Activated T-cell treated with anti-CD3 and anti-CD28 coated beads for 24 hours (primary cell): ENCODE measurements at regions not wholly inside any gene's neighbourhood (a gene's known extent, or its start where the extent isn't known, plus 50 kb on each side); places are given as distances from the start of the nearest gene placed in this dataset.
A peak's percentile ranks its signal among the peaks of the same experiment; 100 is the strongest.
"Not testable (repeated sequence)": the region's sequence is repeated elsewhere in the genome, so short reads cannot be mapped to it uniquely, and the experiment has no call there.

Experiments
- DNase-seq: peaks from one replicate; pipeline ENCODE4 v3.0.0-alpha.2; 2020; ENCODE audit warnings: low read depth

DNA sequence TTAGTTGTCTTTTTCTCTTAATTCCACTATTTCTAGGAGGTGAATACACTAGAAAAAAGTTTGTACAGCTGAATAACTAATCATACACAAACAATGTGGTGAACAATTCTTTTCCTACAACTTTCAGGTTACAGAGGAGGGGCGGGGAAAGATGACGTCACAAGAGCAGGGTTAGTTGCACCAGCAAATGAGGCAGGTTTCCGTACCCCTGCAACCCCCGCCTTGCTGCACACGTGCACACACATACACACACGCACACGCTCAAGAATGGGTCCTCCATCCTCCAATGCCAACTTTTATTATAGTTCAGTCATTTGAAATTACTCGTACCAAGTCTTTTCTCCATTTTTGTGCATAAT lies 122.8 kb downstream of the ARL4C start:
- DNase-seq = no peak

DNA sequence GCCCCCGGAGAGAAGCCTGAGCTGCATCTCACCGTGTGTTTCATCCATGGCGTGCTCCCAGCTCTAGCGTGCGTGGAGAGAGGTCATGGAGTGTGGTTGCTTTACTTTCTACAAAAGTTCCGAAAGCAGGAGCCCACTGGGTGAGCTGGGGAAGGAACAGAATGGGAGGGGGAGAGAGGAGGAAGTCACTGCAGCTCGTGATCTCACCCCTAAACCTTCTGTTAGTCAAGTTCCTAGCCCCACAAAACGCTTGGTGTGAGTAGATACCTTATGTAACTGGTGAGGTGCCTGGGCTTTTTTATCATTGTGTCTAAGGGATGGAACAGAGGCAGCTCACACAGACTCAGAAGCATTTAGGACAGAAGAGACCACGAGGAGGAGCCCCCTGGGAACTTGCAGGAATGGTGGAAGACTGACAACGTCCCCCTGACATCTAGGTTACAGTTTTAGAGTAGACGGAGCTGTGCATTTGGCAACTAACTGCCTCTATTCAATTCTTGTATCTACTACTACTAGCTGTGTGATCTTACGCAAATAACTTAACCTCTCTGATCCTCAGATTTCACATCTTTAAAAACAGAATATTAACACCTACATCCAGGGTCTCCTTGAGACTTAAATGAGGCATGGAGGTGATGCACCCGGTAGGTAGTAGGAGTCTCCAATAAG lies 123.3 kb downstream of the ARL4C start:
- DNase-seq = no peak

DNA sequence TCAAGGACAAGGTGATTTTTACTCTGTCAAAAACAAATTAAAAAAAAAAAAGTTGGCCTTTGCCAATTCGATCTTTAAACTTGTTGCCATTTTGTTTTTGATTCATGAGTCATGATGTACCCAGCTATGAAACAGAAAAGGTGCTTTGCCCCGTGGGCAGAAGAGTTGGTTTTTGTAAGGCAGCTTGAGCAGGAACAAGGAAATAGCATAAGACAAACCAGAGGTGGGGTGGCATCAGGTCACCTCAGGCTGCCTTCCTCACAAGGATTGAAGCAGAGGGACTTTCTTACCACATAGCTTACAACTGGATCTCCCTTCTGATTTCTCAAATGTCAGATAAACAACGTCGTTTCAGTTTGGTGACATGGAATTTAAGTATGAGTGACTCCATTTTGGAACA lies 123.8 kb downstream of the ARL4C start:
- DNase-seq = no peak

DNA sequence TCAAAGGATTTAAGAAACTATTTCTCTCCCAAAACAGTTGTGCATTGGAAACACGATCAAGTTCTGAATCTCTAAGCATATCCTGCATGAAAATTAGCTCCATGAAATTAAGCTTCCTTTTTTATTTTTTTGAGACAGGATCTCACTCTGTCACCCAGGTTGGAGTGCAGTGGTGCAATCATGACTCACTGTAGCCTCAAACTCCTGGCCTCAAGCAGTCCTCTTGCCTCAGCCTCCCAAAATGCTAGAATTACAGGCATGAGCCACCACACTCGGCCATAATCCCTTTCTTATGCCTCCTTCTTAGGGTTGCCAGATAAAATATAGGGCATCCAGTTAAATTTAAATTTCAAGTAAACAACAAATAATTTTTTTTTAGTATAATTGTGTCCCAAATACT lies 124.4 kb downstream of the ARL4C start:
- DNase-seq = no peak

DNA sequence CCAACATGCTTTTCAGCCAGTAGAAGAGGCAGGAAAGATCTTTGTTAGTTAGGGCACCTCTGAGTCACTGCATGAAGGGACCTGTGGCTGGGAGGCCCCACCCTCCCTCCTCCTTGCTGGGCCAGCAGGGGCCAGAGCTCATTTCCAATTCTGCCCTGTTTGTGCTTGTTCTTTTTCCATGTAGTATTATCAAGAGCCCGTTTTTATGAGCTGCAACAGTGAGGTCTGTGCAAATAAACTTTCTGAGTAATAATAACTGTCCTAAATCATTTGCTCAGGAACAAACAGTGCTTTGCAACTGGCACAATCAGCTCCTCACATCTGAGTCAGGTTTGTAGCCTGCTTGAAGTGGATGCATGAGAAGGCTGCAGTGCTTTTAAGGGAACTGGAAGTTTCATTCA lies 128.0 kb downstream of the ARL4C start:
- DNase-seq = peak; percentile 16

DNA sequence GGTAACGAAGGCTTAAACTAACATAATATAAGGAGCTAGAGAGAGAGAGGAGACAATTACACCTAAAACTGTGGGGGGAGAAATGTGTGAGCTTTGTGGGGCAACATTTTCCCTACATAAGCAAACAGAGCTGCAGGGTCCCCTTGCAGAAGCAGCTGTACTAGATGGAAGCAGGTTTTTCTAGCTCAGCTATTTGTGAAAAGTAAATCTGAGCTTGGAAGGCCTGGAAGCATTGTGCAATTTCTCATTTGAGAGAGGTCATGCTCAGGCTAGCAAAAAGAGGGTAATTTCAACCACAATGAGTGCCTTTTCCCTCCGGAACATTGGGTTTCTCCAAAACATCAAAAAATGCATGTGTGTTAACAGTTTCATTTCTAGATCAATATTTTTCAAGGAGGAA lies 130.0 kb downstream of the ARL4C start:
- no peak for DNase-seq

DNA sequence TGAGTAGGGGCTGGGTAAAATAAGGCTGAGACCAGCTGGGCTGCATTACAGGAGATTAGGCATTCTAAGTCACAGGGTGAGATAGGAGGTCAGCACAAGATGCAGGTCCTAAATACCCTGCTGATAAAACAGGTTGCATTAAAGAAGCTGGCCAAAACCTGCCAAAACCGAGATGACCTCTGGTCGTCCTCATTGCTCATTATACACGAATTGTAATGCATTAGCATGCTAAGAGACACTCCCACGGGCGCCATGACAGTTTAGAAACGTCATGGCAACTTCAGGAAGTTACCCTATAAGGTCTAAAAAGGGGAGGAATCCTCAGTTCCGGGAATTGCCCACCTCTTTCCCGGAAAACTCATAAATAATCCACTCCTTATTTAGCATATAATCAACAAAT lies 132.2 kb downstream of the ARL4C start:
- no peak for DNase-seq

DNA sequence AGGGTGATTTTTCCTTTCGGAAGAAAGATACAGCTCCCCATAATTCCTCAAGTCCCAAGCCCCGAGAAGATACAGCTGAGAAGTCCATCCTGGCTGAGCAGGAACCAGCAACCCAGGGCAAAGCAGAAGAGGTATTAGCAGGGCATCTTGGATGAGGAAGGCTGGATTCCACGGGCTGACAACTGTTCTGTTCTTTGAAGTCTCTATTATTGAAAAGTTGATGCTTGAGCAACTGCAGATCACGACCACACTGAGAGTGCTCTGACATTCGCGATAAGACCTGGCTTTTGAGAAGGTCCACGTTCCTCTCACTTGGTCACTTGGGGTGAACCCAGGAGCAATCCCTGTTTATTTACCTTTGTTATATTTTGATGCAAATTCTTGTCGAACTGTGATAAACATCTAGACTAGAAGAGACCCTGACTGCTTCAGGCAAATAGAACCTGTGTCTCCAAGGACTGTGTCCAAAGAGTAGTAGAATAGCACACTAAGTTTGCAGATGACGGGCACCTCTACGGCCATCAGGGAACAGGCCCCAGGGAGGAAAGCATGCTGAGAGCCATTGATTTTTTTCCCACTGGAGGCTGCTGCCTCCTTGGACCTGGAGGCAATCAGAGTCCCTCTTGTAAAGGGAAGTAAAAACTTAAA lies 133.1 kb downstream of the ARL4C start:
- no peak for DNase-seq

DNA sequence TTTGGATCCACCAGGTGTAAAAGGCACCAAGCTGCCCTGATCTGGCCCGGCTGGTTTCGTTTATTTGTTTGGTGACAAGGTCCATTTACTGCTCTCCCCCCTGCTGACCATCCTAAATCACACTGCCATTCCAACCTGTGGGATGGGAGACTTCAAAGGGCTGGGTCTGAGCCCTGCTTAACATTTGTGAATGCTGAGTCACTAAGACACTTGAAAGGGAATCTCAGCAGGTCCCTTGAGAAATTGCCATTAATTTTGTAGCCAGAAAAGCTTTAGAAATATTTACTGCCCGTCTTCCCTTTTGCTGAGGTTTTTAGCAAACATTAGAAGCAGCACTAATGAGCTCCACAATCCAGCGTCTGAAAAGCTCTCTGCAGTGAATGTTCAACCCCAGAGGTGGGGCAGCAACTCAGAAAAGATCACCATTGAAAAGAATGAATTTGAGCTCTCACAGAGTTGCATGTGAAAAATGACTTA lies 133.8 kb downstream of the ARL4C start:
- no peak for DNase-seq

DNA sequence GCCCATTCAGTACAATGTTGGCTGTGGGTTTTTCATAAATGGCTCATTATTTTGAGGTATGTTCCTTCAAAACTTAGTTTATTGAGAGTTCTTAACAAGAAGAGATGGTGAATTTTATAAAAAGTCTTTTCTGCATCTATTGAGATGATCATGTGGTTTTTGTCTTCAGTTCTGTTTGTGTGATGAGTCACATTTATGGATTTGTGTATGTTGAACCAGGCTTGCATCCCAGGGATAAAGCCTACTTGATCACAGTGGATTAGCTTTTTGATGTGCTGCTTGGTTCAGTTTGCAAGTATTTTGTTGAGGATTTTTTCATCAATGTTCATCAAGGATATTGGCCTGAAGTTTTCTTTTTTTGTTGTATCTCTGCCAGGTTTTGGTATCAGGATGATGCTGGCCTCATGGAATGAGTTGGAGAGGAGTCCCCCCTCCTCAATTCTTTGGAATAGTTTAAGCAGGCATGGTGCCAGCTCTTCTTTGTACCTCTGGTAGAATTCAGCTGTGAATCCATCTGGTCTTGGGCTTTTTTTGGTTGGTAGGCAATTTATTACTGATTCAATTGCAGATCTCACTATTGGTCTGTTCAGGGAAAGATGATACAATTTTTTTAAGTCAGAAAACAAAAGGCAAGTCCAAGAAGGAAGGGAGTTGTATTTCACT lies 136.4 kb downstream of the ARL4C start:
- DNase-seq = not testable (repeated sequence)

DNA sequence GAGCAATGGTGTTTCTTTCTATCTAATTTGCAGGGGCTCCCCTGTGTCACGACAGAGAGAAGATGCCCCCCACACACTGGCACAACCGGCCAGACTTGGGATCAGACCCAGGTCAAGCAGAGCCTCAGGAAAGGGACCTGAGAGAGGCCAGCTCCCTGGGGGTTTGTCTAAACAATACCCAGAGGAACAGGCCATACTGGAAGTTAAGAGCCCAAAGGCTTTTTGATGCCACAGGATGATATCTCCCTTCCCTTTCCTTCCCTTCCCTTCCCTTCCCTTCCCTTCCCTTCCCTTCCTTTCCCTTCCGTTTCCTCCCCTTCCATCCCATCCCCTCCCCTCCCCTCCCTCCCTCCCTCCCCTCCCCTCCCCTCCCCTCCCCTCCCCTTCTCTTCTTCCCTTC lies 139.2 kb downstream of the ARL4C start:
- DNase-seq = no peak

DNA sequence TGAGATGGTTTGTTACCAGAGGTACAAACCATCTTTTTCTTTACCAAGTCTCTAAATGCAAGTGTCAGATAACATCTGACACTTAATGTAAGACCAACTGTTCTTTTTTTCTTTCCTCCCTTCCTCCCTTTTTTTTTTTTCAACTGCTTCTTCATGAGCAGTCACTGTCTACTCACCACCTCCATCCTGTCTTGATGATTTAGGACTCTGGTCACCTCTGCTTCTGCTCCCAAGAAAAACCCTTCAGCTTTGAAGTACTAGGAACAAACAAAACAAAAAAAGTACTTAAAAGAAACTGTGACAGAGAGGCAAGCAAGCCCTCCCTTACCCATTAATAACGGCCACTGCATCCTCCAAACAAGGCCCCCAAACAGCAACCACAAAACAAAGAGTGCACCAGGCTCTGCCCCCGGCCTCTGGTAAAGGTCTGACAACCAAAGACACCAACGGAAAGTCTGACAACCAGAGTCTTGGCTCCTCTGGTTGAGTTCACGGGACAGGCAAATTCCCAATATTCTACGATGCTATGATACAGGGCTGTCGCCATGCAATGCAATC lies 141.0 kb downstream of the ARL4C start:
- DNase-seq = no peak

DNA sequence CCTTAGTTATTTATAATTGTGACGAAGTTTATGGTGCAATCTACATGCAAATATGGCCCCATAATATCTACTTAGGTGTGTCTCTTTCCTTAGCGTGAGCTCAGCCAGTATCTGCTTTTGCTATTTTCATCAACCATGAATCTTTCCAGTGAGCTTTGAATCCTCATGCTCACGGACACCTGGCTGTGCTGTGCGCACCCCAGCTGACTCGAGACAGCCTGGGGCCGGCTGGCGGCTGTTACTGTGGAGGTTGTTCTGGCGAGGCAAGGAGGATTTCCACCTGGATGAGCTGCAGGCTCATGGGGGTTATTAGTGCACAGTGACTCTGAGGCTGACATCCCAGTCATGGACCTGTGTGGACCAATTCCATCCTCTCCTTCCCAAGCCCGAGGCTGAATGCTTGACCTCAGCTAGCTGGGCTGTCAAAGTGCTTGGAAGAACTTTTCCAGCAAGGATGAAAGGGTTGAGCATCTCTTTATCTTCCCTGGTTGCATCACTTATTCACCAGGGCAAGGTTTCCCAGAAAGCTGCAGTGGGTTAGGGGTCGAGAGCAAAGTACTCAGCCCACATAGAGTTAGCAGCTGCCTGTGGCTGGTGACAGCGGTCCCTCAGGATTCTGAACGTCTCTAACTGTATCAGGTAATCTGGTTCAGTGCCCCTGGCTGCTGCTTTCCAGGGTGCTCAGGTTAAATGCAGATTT lies 141.7 kb downstream of the ARL4C start:
- no peak for DNase-seq

DNA sequence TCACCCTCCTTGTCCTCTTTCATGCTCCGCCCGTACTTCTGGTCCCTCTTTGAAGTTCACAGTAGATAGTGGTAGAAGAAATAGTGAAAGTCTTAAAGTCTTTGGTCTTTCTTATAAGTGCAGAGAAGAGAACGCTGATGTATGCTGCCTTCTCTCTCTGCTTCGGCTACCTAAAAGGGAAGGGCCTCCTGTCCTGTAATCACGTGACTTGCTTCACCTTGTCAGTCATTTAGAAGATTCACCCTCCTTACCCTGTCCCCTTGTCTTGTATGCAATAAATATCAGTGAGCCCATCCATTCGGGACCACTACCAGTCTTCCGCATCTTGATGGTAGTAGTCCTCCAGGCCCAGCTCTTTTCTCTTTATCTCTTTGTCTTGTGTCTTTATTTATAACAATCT lies 144.6 kb downstream of the ARL4C start:
- DNase-seq = no peak

DNA sequence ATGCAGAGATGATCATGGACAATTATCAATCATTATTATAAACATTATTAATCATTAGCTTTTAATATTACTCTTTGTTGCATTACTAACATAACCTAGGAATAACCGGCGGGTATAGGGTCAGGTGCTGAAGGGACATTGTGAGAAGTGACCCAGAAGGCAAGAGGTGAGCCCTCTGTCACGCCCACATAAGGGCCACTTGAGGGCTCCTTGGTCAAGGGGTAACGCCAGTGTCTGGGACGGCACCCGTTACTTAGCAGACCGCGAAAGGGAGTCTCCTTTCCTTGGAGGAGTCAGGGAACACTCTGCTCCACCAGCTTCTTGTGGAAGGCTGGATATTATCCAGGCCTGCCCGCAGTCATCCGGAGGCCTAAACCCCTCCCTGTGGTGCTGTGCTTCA lies 145.0 kb downstream of the ARL4C start:
- DNase-seq = not testable (repeated sequence)

DNA sequence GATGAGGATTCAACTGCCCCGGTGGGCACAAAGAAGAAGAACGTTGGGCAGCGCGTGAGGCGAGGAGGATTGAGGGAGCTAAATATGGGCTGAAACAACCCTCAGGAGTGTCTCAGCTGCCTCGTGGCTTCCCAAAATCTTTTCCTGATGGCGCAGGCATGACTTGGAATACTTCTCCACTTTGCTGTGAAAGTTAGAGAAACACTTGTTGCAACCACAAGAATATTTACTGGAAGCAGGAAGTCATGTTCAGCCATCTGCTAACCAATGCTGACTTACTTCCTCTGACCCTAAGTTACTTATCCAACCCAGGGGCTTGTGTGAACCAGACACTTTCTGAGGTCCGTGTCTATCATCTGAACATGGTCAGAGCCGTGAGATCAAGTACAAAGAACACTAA lies 148.8 kb downstream of the ARL4C start:
- DNase-seq = no peak

DNA sequence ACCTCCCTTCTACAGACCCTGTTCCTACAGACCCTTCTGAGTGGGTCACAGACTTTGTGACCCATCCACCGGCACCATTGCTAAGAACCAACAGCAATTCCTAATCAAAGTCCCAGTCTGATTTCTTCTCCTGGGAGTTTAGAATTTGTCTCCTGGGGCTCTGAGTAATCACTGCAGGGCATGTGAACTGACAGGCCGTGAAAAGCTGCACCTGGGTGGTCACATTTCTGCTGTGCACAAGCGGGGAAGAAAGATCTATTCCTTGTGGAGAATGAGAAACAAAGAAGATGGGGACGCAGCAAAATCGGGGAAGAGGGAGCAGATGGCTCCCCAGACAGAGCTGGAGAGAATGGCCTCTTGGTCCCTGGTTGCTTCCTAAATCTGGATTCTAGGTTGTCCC lies 151.0 kb downstream of the ARL4C start:
- DNase-seq = no peak

DNA sequence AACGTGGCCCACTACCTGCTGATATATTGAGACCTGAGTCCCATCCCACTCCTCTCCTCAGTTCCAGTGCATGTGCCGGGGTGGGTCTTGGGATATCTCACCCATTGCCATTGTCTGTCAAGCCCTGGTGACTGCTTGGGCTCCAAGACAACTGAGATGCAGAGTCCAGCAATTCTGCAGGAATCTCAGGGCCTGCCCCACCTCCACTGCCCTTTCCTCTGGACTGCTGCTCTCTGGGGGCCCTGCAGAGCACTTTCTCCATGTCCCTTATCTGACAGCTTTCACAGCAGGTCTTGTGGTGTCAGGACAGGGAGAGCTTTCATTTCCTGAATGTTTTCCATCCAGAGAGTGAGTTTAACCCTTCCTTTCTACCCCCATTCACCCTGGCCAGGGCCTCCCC lies 152.9 kb downstream of the ARL4C start:
- no peak for DNase-seq

DNA sequence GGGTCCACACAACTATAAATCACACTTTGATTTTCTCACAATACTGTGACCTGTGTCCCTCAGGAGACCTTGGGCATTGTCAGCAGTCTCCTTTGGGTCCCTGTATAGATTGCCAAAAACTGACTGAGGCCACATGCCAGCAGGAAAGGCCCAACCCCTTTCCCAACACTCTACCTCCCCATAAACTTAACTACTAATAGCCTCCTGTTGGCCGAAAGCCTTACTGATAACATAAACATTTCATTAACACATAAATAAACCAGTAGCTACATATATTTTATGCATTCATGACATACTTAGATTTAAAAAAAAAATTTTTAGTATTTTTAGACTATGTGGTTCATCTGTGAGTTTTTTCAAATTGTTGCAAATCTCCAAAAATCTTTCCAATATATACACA lies 153.5 kb downstream of the ARL4C start:
- DNase-seq = no peak

DNA sequence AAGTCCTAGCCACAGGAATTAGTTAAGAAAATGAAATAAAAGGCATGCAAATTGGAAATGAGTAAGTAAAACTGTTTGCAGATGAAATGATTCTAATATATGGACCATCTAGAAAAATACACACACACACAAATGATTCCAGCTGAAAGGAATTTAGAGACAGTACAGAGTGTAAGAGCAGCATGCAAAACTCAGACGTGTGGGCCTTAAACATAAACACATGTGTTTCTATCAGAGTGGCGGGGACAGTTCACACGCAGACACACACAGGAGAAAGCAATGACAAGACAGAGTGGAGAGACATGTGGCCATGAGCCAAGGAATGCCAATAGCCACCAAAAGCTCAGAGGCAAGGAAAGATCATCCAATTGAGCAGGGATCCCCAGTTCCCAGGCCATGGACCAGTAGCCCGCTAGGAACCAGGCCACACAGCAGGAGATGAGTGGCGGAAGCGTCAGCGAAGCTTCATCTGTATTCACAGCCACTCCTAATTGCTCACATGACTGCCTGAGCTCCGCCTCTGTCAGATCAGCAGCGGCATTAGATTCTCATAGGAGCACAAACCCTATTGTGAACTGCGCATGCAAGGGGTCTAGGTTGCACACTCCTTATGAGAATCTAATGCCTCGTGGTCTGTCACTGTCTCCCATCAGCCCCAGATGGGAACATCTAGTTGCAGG lies 155.4 kb downstream of the ARL4C start:
- no peak for DNase-seq

DNA sequence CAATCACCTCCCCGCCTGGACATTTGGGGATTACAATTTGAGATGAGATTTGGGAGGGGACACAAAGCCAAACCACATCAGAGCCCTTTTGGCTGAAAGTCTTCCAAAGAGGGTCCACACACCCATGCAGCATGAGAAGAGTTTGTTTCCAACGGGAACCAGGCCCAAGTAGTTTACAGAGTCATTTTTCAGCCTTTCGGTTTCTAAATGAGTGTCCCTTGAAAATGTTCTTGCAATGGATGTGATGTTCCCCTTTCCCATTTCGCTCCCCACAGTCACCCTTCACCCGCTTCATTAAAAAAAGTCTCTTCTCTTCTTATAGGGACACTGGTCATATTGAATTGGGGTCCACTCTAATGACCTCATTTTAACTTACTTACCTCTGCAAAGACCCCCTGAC lies 157.4 kb downstream of the ARL4C start:
- DNase-seq = no peak

DNA sequence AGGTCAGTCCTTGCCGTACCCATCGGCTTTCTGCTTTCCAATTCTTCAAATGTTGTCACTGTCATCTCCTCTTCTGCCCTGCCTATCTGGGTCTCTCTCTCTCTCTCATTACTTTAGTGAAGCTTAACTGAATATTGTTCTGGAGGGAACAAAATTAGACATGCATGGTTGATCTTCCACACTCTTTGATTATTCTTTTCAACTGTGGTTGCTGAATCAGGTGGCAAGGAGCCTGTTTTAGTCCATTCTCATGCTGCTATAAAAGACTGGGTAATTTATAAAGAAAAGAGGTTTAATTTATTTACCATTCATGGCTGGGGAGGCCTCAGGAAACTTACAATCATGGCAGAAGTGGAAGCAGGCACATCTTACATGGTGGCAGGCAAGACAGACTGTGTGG lies 157.9 kb downstream of the ARL4C start:
- no peak for DNase-seq
